OCI-LY3 (cell line): ENCODE measurements at regions not wholly inside any gene's neighbourhood (a gene's known extent, or its start where the extent isn't known, plus 50 kb on each side); places are given as distances from the start of the nearest gene placed in this dataset.

Experiments used
- H2AFZ ChIP-seq: fragments of 200-600, 300-600 bp; shearing (Covaris generic); 2 replicates; pipeline ENCODE4 v1.6.0; 2014; ENCODE audit warnings: antibody characterized with exemption, low read depth, low read length
- H3K27ac ChIP-seq: fragments of 200-600, 300-600 bp; sonication (generic); 2 replicates; pipeline ENCODE4 v1.5.1; 2014; ENCODE audit warnings: mild to moderate bottlenecking, low read length, moderate library complexity, mixed read lengths
- H3K27me3 ChIP-seq: fragments of 200-600, 300-600 bp; sonication (generic); 2 replicates; pipeline ENCODE4 v1.6.1; 2014; ENCODE audit warnings: low read depth, low read length, mixed read lengths
- H3K36me3 ChIP-seq: fragments of 200-600, 300-600 bp; sonication (generic); replicated peaks from 2 replicates; pipeline ENCODE3; 2014; ENCODE audit warnings: low read depth, low read length, mixed read lengths
- H3K4me1 ChIP-seq: fragments of 300-600, 200-600 bp; sonication (generic); 2 replicates; pipeline ENCODE4 v1.6.1; 2014; ENCODE audit warnings: low read length, mixed read lengths
- H3K4me2 ChIP-seq: fragments of 200-600, 300-600 bp; sonication (generic); 2 replicates; pipeline ENCODE4 v1.6.1; 2014; ENCODE audit warnings: low read length, mixed read lengths
- H3K4me3 ChIP-seq: fragments of 300-600, 200-600 bp; sonication (generic); 2 replicates; pipeline ENCODE4 v1.5.1; 2014; ENCODE audit warnings: antibody characterized with exemption, mild to moderate bottlenecking, low read length, moderate library complexity
- H3K79me2 ChIP-seq: fragments of 300-600, 200-600 bp; shearing (Covaris generic); 2 replicates; pipeline ENCODE4 v1.6.1; 2014; ENCODE audit warnings: mild to moderate bottlenecking, low read length, mixed read lengths
- H3K9ac ChIP-seq: fragments of 300-600, 200-600 bp; shearing (Covaris generic); 2 replicates; pipeline ENCODE4 v1.6.0; 2014; ENCODE audit warnings: mild to moderate bottlenecking, low read length, moderate library complexity
- H3K9me3 ChIP-seq: fragments of 200-600, 300-600 bp; shearing (Covaris generic); 2 replicates; pipeline ENCODE4 v1.6.1; 2014; ENCODE audit warnings: low read length, mixed read lengths; ENCODE audit not compliant: insufficient read depth
- H4K20me1 ChIP-seq: fragments of 200-600, 300-600 bp; sonication (generic); 2 replicates; pipeline ENCODE4 v1.6.1; 2016; ENCODE audit warnings: low read length, mixed read lengths; ENCODE audit not compliant: insufficient read depth
- CTCF ChIP-seq: fragments of 200-600, 300-600 bp; sonication (generic); IDR thresholded peaks from 2 replicates; pipeline ENCODE4 v1.5.1; 2014; ENCODE audit warnings: antibody characterized with exemption, low read length, low read depth
- EZH2phosphoT487 ChIP-seq: fragments of 200-600 bp; shearing (Covaris generic); IDR thresholded peaks from 2 replicates; pipeline ENCODE4 v1.6.1; 2018; ENCODE audit warnings: antibody characterized with exemption, mixed run types, low read depth

GRCh38 chr2:18387441-18388206 is 172.8 kb downstream of the RDH14 start:
- H3K27me3 ChIP-seq, result peaks cover 7% of the 10 kb centered on the region; the same call in 1 of the 2 replicates
- no peaks in the 10 kb centered on the region for H3K4me1 ChIP-seq
- H3K27ac ChIP-seq, result no peak overlapping the region
- no peaks in the 10 kb centered on the region for H4K20me1 ChIP-seq
- H3K79me2 ChIP-seq, result no peaks in the 10 kb centered on the region
- TF ChIP-seq EZH2phosphoT487 (no peak), CTCF (peak; percentile 82)
- H2AFZ ChIP-seq, result no peak overlapping the region
- H3K4me2 ChIP-seq, result no peak overlapping the region
- no peak overlapping the region for H3K4me3 ChIP-seq
- no peaks in the 10 kb centered on the region for H3K9me3 ChIP-seq
- no peak overlapping the region for H3K9ac ChIP-seq
- no peaks in the 10 kb centered on the region for H3K36me3 ChIP-seq

GRCh38 chr2:18384242-18384641 is 176.2 kb downstream of the RDH14 start:
- H3K79me2 ChIP-seq, result no peaks in the 10 kb centered on the region
- peaks cover 20% of the 10 kb centered on the region; the same call in 1 of the 2 replicates for H3K27me3 ChIP-seq
- H3K4me2 ChIP-seq, result no peak overlapping the region
- no peaks in the 10 kb centered on the region for H3K36me3 ChIP-seq
- H4K20me1 ChIP-seq, result no peaks in the 10 kb centered on the region
- H3K9ac ChIP-seq, result no peak overlapping the region
- no peaks in the 10 kb centered on the region for H3K4me1 ChIP-seq
- H2AFZ ChIP-seq, result no peak overlapping the region
- no peak overlapping the region for H3K27ac ChIP-seq
- no peak for TF ChIP-seq CTCF
- no peak for TF ChIP-seq EZH2phosphoT487
- no peak overlapping the region for H3K4me3 ChIP-seq
- H3K9me3 ChIP-seq, result no peaks in the 10 kb centered on the region

- Histone ChIP-seq H3K27me3 (peaks cover 20% of the 10 kb centered on the region; the same call in 1 of the 2 replicates), H3K4me3 (no peak overlapping the region), H3K9ac (no peak overlapping the region), H4K20me1 (no peaks in the 10 kb centered on the region), H3K36me3 (no peaks in the 10 kb centered on the region), H3K4me2 (no peak overlapping the region), H2AFZ (no peak overlapping the region), H3K9me3 (no peaks in the 10 kb centered on the region), H3K27ac (no peak overlapping the region), H3K4me1 (no peaks in the 10 kb centered on the region), H3K79me2 (no peaks in the 10 kb centered on the region)
- TF ChIP-seq EZH2phosphoT487 (no peak), CTCF (no peak)
Measured at GRCh38 chr2:18381386-18381785, 179.1 kb downstream of the RDH14 start.

GRCh38 chr2:18380321-18380720 is 180.1 kb downstream of the RDH14 start:
- Histone ChIP-seq H4K20me1 (no peaks in the 10 kb centered on the region), H3K27me3 (peaks cover 20% of the 10 kb centered on the region; the same call in 1 of the 2 replicates), H3K9me3 (no peaks in the 10 kb centered on the region), H3K9ac (no peak overlapping the region), H3K27ac (no peak overlapping the region), H3K4me2 (no peak overlapping the region), H3K4me3 (no peak overlapping the region), H3K4me1 (no peaks in the 10 kb centered on the region), H3K79me2 (no peaks in the 10 kb centered on the region), H3K36me3 (no peaks in the 10 kb centered on the region), H2AFZ (no peak overlapping the region)
- TF ChIP-seq EZH2phosphoT487, result no peak
